Heart left ventricle (tissue), 16 donors: ENCODE measurements at regions not wholly inside any gene's neighbourhood (a gene's known extent, or its start where the extent isn't known, plus 50 kb on each side); places are given as distances from the start of the nearest gene placed in this dataset.

Source experiments
- ATAC-seq, 4 donors: fragments of 200-7000 bp; cut with Tn5 transposase; one replicate each; pipeline ENCODE4 v1.9.1; 2020 to 2022; ENCODE audit warnings: moderate library complexity in 4 of 4, mild to moderate bottlenecking in 3 of 4, moderate number of reproducible peaks in 1 of 4
- DNase-seq, 5 donors: peaks; one replicate each; pipeline ENCODE4 v3.0.0-alpha.2; 2020
- H3K27ac ChIP-seq, 12 donors: fragments of 200-600 bp; sonication (generic) in 4 of 12; one replicate each; pipeline versions ENCODE4 v1.5.0 to v1.8.0; 2016 to 2022; ENCODE audit warnings: mild to moderate bottlenecking in 2 of 12
- H3K27me3 ChIP-seq, 9 donors: fragments of 200-600 bp; sonication (generic) in 2 of 9; one replicate each; pipeline versions ENCODE4 v1.5.1 to v1.8.0; 2016 to 2022; ENCODE audit warnings: mild to moderate bottlenecking in 3 of 9
- H3K36me3 ChIP-seq, 9 donors: fragments of 200-600 bp; sonication (generic) in 2 of 9; one replicate each; pipeline versions ENCODE4 v1.5.0 to v1.8.0; 2018 to 2022; ENCODE audit warnings: mild to moderate bottlenecking in 2 of 9
- H3K4me1 ChIP-seq, 12 donors: fragments of 200-600 bp; sonication (generic) in 4 of 12; one replicate each; pipeline versions ENCODE4 v1.5.0 to v1.8.0; 2016 to 2022; ENCODE audit warnings: mild to moderate bottlenecking in 3 of 12
- H3K4me3 ChIP-seq, 12 donors: fragments of 200-600 bp; sonication (generic) in 4 of 12; one replicate each; pipeline versions ENCODE4 v1.5.0 to v1.8.0; 2017 to 2022; ENCODE audit warnings: mild to moderate bottlenecking in 9 of 12, moderate library complexity in 4 of 12
- H3K9me3 ChIP-seq, 12 donors: fragments of 200-600 bp; sonication (generic) in 4 of 12; one replicate each; pipeline versions ENCODE4 v1.5.0 to v1.8.0; 2016 to 2022; ENCODE audit warnings: mild to moderate bottlenecking in 1 of 12
- POLR2A ChIP-seq, 2 donors: fragments of 450-650 bp; IDR thresholded peaks; one replicate each; pipeline ENCODE4 v1.6.1; 2017; ENCODE audit warnings: antibody characterized with exemption in 2 of 2, mild to moderate bottlenecking in 2 of 2, moderate library complexity in 2 of 2
- WGBS, 4 donors: extraction: QIAGEN DNeasy Blood & Tissue Kit in 2 of 4; methylation state at CpG; one replicate each; pipeline versions ENCODE4 v1.1.5 to v1.1.7; 2013 to 2018; 5-methylcytosine and 5-hydroxymethylcytosine counted together
- intact Hi-C, 10 donors: fragments of 100-400 bp; cut with DNase I; formaldehyde crosslinking; loops; one replicate each; pipeline versions ENCODE4 v1.11.1 to v1.14.2; 2022
- TF ChIP-seq, protein P1 (sequence below), 12 donors: fragments of 200-600 bp; sonication (generic) in 4 of 12; IDR thresholded peaks; one replicate each; pipeline versions ENCODE4 v1.5.0 to v1.8.0; 2018 to 2022; ENCODE audit warnings: antibody characterized with exemption in 12 of 12, mild to moderate bottlenecking in 5 of 12
- donor health status: ischemic (EF 13 %, LVEDD 7.1; RV severe dilation, severe dysfunction).
- donor health status: healthy with polysubstance abuse.
- donor health status: DM: no; HTN: yes; CAD: no.
- donor health status: DM: no; HTN: no; CAD: no.
- donor health status: ischemic (EF 25% LVEDD 6.9; RV normal size, moderate dysfunction).
- donor health status: ischemic (EF 25% LVEDD 5.7; RV mildly dilated, moderate dysfunction).
- donor health status: healthy.
- donor health status: DM: yes; HTN: yes; CAD: no.
- donor health status: ischemic (EF 35%, LVEDD 5.7; RV mildly dilated, moderate dysfunction).
- donor health status: nonischemic (EF 11% LVEDD 7.7; RV severe dilation, severe dysfunction).
- donor health status: DM: yes; HTN: yes; CAD: no.
- donor health status: PGD.
- donor health status: ischemic (EF 29% LVEDD 5.4; RV normal size, mild dysfunction).
- donor health status: nonischemic (EF 23%, LVEDD 6.1; RV moderate dilation, normal function).

DNA sequence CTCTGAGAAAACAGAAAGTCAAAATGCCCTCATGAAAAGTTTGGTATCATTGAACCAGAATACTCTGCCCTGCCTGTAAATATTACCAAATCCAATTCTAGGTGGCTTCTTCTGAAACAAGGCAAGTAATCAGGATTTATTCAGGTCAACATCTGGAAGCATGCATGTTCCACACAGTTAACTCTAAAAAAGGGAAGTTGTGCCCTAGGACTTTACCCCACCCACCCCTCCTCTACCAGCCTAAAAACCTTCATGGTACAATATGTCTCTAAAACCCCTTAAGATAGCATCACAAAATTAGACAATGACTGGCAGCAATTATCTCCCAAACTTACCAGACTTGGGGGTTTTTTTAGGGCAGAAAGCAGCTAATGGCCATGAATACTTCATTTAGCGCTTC lies 414.8 kb upstream of the SLC30A5 start:
- intact Hi-C loops = no loop called here
- 93 to 100% (median 98%) methylated on average over 1 of the region's 1 CpG for WGBS, 4 donors

GRCh38 chr5:68680366-68680765 lies 413.4 kb upstream of the SLC30A5 start:
- H3K4me1 ChIP-seq = peaks cover 0 to 16% (median 4%) of the 10 kb centered on the region in 12 donors
- DNase-seq = no peak
- H3K27me3 ChIP-seq = no peaks in the 10 kb centered on the region
- no peaks in the 10 kb centered on the region for H3K9me3 ChIP-seq
- no peaks in the 10 kb centered on the region for H3K36me3 ChIP-seq
- intact Hi-C loops = no loop called here
- H3K4me3 ChIP-seq = no peak overlapping the region
- peak in 2 of 4 donors; percentile 21 to 57 for ATAC-seq
- TF ChIP-seq, protein P1, sequence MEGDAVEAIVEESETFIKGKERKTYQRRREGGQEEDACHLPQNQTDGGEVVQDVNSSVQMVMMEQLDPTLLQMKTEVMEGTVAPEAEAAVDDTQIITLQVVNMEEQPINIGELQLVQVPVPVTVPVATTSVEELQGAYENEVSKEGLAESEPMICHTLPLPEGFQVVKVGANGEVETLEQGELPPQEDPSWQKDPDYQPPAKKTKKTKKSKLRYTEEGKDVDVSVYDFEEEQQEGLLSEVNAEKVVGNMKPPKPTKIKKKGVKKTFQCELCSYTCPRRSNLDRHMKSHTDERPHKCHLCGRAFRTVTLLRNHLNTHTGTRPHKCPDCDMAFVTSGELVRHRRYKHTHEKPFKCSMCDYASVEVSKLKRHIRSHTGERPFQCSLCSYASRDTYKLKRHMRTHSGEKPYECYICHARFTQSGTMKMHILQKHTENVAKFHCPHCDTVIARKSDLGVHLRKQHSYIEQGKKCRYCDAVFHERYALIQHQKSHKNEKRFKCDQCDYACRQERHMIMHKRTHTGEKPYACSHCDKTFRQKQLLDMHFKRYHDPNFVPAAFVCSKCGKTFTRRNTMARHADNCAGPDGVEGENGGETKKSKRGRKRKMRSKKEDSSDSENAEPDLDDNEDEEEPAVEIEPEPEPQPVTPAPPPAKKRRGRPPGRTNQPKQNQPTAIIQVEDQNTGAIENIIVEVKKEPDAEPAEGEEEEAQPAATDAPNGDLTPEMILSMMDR (IDR thresholded peaks at IDR 0.05) = no peak
- TF ChIP-seq POLR2A (IDR thresholded peaks at IDR 0.05) = no peak
- no peak overlapping the region for H3K27ac ChIP-seq

More for the DNA sequence above, 414.8 kb upstream of the SLC30A5 start:
- ATAC-seq = no peak
- Histone ChIP-seq H3K4me1 (peaks cover 0 to 16% (median 4%) of the 10 kb centered on the region in 12 donors), H3K4me3 (no peak overlapping the region), H3K27ac (no peak overlapping the region), H3K9me3 (no peaks in the 10 kb centered on the region), H3K27me3 (no peaks in the 10 kb centered on the region), H3K36me3 (no peaks in the 10 kb centered on the region)
- TF ChIP-seq, protein P1 (IDR thresholded peaks at IDR 0.05) = no peak
- no peak for TF ChIP-seq POLR2A (IDR thresholded peaks at IDR 0.05)
- no peak for DNase-seq

DNA sequence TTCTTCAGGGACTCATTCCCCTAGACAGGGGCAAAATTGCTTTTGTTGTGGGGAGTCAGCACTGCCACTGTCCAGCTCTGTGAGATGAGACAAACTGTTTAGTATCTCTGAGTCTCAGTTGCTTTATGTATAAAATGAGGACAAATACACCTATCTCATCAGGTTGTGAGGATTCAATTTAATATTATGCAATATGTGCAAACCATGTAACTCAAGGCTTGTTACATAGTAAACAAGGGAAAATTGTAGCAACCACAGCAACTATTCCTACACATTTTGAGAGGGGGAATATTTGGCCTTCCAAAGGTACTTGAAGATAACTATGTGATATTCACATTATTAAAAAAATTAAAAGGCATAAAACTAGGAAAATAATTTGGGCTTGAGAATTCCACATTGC lies 411.9 kb upstream of the SLC30A5 start:
- H3K4me3 ChIP-seq = no peak overlapping the region
- H3K9me3 ChIP-seq = no peaks in the 10 kb centered on the region
- TF ChIP-seq, protein P1 (IDR thresholded peaks at IDR 0.05) = no peak
- no peak for TF ChIP-seq POLR2A (IDR thresholded peaks at IDR 0.05)
- no peaks in the 10 kb centered on the region for H3K27me3 ChIP-seq
- peaks cover 0 to 16% (median 4%) of the 10 kb centered on the region in 12 donors for H3K4me1 ChIP-seq
- intact Hi-C loops = no loop called here
- no peak overlapping the region for H3K27ac ChIP-seq
- no peaks in the 10 kb centered on the region for H3K36me3 ChIP-seq
- no peak for DNase-seq
- ATAC-seq = no peak

GRCh38 chr5:68682400-68683160 lies 411.2 kb upstream of the SLC30A5 start:
- no peak overlapping the region for H3K27ac ChIP-seq
- 62 to 69% (median 68%) methylated on average over 6 of the region's 6 CpGs for WGBS, 4 donors
- H3K36me3 ChIP-seq = no peaks in the 10 kb centered on the region
- intact Hi-C loops = no loop called here
- TF ChIP-seq, protein P1 (IDR thresholded peaks at IDR 0.05) = no peak
- no peaks in the 10 kb centered on the region for H3K27me3 ChIP-seq
- no peaks in the 10 kb centered on the region for H3K9me3 ChIP-seq
- ATAC-seq (no peak), DNase-seq (no peak)
- H3K4me1 ChIP-seq = peaks cover 0 to 16% (median 4%) of the 10 kb centered on the region in 12 donors
- no peak overlapping the region for H3K4me3 ChIP-seq
